Coronary artery (tissue), 2 donors: ENCODE measurements at regions not wholly inside any gene's neighbourhood (a gene's known extent, or its start where the extent isn't known, plus 50 kb on each side); places are given as distances from the start of the nearest gene placed in this dataset.
A peak's percentile ranks its signal among the peaks of the same experiment; 100 is the strongest.
"Not testable (repeated sequence)": the region's sequence is repeated elsewhere in the genome, so short reads cannot be mapped to it uniquely, and the experiment has no call there.

Experiments used
- DNase-seq: peaks from one replicate; pipeline ENCODE4 v3.0.0-alpha.2; 2017; ENCODE audit warnings: low spot score
- H3K27ac ChIP-seq, 2 donors: fragments of 200-600 bp; sonication (generic); one replicate each; pipeline ENCODE4 v1.5.1; 2016 to 2019
- H3K4me3 ChIP-seq: fragments of 200-600 bp; sonication (generic); 2 replicates; pipeline ENCODE4 v1.5.1; 2016; ENCODE audit warnings: mild to moderate bottlenecking, moderate library complexity
- CTCF ChIP-seq: fragments of 200-600 bp; sonication (generic); IDR thresholded peaks from one replicate; pipeline ENCODE4 v1.5.1; 2019; ENCODE audit warnings: antibody characterized with exemption

DNA sequence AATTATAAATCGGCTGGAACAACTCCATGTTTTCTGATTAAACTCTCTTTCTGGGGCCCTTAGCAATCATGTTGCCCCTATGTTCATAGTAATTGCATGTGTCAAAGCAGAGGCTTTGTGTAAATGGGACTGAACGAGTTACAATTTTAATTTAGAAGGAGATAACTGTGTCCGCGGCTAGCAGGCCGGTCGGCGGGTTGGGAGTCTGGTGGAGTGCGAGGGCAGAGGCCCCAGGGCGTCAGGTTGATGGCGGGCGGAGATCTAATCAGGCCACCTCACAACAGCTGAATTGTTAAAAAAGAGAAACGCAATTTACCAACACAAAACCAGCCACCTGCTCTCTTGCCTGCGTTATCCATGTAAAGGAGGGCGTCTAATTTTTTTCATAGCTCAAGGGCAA lies 134.9 kb upstream of the LPCAT1 start:
- no peak for TF ChIP-seq CTCF
- no peak overlapping the region for H3K4me3 ChIP-seq
- H3K27ac ChIP-seq: no peak overlapping the region
- DNase-seq: no peak

- no peak for TF ChIP-seq CTCF
- Histone ChIP-seq H3K4me3 (no peak overlapping the region), H3K27ac (no peak overlapping the region)
- DNase-seq: no peak
These were observed 133.5 kb upstream of the LPCAT1 start for GRCh38 chr5:1657161-1657741.

DNA sequence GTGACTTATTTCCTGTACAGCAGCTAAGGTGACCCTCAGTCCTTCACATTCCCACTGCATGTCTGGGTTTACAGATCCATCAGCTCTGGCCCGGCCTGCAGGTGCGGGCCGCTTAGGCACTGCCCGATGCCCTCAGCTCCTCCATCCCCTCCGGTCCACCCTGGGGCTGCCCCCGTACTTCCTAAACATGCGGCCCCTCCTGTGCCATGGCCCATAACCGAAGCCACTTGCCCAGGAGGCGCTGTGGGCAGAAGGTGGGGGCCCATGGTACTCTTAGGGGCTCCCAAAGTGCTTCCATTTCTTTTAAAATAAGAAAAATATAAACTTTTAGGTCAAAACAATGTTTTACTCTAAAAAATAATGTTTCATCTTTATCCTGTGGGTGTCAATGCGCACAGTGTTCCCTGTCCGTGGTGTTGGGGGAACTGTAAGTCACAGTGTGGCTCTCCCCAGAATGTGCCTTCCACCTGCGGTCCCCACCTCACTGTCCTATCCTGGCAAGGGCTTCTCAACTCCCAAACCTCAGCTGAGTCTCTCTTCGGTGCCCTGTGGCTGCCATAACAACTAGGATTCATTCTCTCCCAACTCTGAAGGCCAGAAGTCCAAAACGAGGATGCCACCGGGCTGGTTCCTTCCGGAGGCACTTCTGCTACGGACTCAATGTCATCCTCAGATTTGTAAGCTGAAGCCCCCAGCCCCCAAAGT lies 132.7 kb upstream of the LPCAT1 start:
- no peak overlapping the region for H3K27ac ChIP-seq
- no peak overlapping the region for H3K4me3 ChIP-seq
- DNase-seq: no peak
- TF ChIP-seq CTCF: no peak

DNA sequence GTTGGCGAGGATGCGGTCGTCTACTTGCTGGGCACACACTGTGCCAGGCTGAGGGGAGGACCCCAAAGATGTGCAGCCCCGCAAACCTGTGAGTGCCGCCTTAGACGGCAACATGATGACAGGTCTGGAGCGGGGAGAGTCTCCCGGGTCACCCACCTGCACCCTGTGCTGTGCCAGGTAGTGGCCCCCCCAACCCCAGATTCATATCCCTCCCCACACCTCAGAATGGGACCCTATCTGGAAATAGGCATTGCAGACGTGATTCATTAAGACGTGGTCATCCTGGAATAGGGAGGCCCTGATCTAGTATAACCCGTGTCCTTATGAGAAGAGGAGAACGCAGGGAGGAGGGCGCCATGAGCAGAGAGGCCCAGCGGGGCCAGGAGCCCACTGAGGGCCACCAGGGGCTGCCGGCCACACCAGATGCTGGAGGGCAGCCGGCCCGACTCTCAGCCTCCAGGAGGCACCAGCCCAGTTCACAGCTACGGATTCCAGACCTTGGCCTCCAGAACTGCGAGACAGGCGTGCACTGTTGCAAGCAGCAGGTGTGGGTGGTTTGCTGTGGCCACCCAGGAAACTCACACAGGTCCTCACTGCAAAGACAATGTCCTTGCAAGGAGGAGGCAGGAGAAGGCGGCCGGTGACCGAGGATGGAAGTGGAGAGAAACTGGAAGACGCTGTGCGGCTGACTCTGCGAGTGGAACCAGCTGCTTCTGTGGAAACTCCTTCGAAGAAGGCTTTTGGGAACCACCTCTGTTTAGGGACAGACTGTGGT lies 131.9 kb upstream of the LPCAT1 start:
- Histone ChIP-seq H3K27ac (no peak overlapping the region), H3K4me3 (no peak overlapping the region)
- no peak for TF ChIP-seq CTCF
- DNase-seq: no peak

DNA sequence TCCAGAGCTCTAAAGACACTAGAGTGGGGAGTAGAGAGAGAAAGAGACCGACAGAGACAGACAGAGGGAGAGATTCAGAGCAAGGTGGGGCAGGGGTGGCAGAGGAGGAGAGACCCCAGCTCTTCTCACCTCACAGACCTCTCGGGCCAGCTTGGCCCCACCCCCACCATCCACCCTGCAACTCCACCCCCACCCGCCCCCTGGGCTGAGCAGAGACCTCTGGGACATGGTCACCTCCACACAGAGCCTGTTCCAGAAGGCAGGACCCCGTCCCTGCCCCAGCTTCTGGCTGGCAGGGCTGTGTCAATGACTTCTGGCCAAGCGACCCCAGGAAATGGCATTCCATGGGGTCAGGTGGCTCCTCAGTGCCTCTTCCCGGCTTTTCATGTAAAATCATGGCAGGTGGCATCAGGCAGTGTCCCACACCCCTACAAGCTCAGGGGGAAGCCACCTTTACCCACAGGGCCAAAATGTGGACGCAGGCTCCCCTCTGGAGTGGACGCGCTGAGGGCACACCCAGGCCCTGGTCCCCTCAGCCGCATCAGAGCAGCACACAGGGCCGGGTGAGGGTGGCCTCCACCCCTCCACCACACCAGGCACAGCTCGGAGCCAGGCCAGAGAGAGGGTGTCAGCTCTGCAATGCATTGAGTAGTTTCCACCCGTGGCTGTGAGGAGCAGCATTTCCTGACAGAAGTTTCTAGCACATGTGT lies 131.2 kb upstream of the LPCAT1 start:
- peak; percentile 61 for DNase-seq
- Histone ChIP-seq H3K27ac (no peak overlapping the region), H3K4me3 (no peak overlapping the region)
- TF ChIP-seq CTCF: no peak

- DNase-seq: peak; percentile 41
- H3K27ac ChIP-seq: not testable (repeated sequence)
- H3K4me3 ChIP-seq: peak overlapping the region; percentile 28
These were observed 130.2 kb upstream of the LPCAT1 start for GRCh38 chr5:1653698-1654651.
